DOHH2 (cell line): ENCODE measurements at regions not wholly inside any gene's neighbourhood (a gene's known extent, or its start where the extent isn't known, plus 50 kb on each side); places are given as distances from the start of the nearest gene placed in this dataset.

ENCODE experiments used
- H3F3A ChIP-seq: fragments of 200-600 bp; sonication (generic), shearing (Covaris generic); 2 replicates; pipeline ENCODE4 v1.6.0; 2016; ENCODE audit warnings: antibody characterized with exemption, mild to moderate bottlenecking; ENCODE audit not compliant: control insufficient read depth, insufficient read depth
- H3K27ac ChIP-seq: fragments of 200-600 bp; sonication (generic); 2 replicates; pipeline ENCODE4 v1.5.1; 2014; ENCODE audit warnings: low read depth, mild to moderate bottlenecking, low read length, moderate library complexity
- H3K27me3 ChIP-seq: fragments of 200-600 bp; sonication (generic); 2 replicates; pipeline ENCODE4 v1.6.1; 2014; ENCODE audit warnings: mild to moderate bottlenecking, low read length, mixed read lengths; ENCODE audit not compliant: control insufficient read depth
- H3K36me3 ChIP-seq: fragments of 200-600 bp; sonication (generic); 2 replicates; pipeline ENCODE4 v1.6.1; 2014; ENCODE audit warnings: mild to moderate bottlenecking, low read length, moderate library complexity, mixed read lengths; ENCODE audit not compliant: control insufficient read depth
- H3K4me1 ChIP-seq: fragments of 200-600 bp; sonication (generic); 2 replicates; pipeline ENCODE4 v1.6.1; 2014; ENCODE audit warnings: mild to moderate bottlenecking, low read length, mixed read lengths; ENCODE audit not compliant: control insufficient read depth
- H3K4me2 ChIP-seq: fragments of 200-600 bp; sonication (generic); 2 replicates; pipeline ENCODE4 v1.6.0; 2014; ENCODE audit warnings: mild to moderate bottlenecking, low read length, moderate library complexity
- H3K4me3 ChIP-seq: fragments of 200-600 bp; sonication (generic); 2 replicates; pipeline ENCODE4 v1.5.1; 2014; ENCODE audit warnings: mild to moderate bottlenecking, low read length, mixed read lengths
- H3K79me2 ChIP-seq: fragments of 200-600 bp; sonication (generic); 2 replicates; pipeline ENCODE4 v1.6.1; 2014; ENCODE audit warnings: mild to moderate bottlenecking, low read length, mixed read lengths; ENCODE audit not compliant: control insufficient read depth
- H3K9me2 ChIP-seq: fragments of 200-600 bp; sonication (generic); replicated peaks from 2 replicates; pipeline ENCODE4 v1.6.1; 2014; ENCODE audit warnings: mild to moderate bottlenecking, low read length, mixed read lengths; ENCODE audit not compliant: control insufficient read depth
- H3K9me3 ChIP-seq: fragments of 200-600 bp; sonication (generic); 2 replicates; pipeline ENCODE4 v1.6.1; 2014; ENCODE audit warnings: antibody characterized with exemption, low read length, mixed read lengths; ENCODE audit not compliant: control insufficient read depth, insufficient read depth
- H4K20me1 ChIP-seq: fragments of 200-600 bp; sonication (generic); 2 replicates; pipeline ENCODE4 v1.6.0; 2014; ENCODE audit warnings: low read depth, mild to moderate bottlenecking, antibody characterized with exemption, low read length, moderate library complexity; ENCODE audit not compliant: control insufficient read depth, insufficient read depth
- CTCF ChIP-seq: fragments of 200-600 bp; sonication (generic); IDR thresholded peaks from one replicate; pipeline ENCODE4 v1.5.1; 2014; ENCODE audit warnings: antibody characterized with exemption, mild to moderate bottlenecking, low read depth, low read length; ENCODE audit not compliant: poor library complexity, severe bottlenecking
- EZH2phosphoT487 ChIP-seq: fragments of 200-600 bp; sonication (generic); IDR thresholded peaks from 2 replicates; pipeline ENCODE4 v1.6.1; 2017; ENCODE audit warnings: borderline replicate concordance, mild to moderate bottlenecking, antibody characterized with exemption, low read length, moderate library complexity, mixed read lengths

- Histone ChIP-seq H3K4me3 (no peak overlapping the region), H3K4me2 (no peak overlapping the region), H4K20me1 (no peaks in the 10 kb centered on the region), H3K9me3 (no peaks in the 10 kb centered on the region), H3K27ac (no peak overlapping the region), H3K79me2 (no peaks in the 10 kb centered on the region), H3K4me1 (peaks cover 17% of the 10 kb centered on the region), H3K36me3 (no peaks in the 10 kb centered on the region), H3K9me2 (no peaks in the 10 kb centered on the region), H3F3A (no peaks in the 10 kb centered on the region), H3K27me3 (no peaks in the 10 kb centered on the region)
- no peak for TF ChIP-seq CTCF
- TF ChIP-seq EZH2phosphoT487, result no peak
These were observed 110.7 kb downstream of the ZMAT3 start for GRCh38 chr3:178960918-178961317.

- Histone ChIP-seq H3K9me3 (no peaks in the 10 kb centered on the region), H3K9me2 (no peaks in the 10 kb centered on the region), H3F3A (no peaks in the 10 kb centered on the region), H3K4me1 (peaks cover 10% of the 10 kb centered on the region), H3K27ac (no peak overlapping the region), H3K36me3 (no peaks in the 10 kb centered on the region), H3K4me3 (no peak overlapping the region), H3K79me2 (no peaks in the 10 kb centered on the region), H3K4me2 (no peak overlapping the region), H4K20me1 (no peaks in the 10 kb centered on the region), H3K27me3 (no peaks in the 10 kb centered on the region)
- no peak for TF ChIP-seq CTCF
These were observed 111.4 kb downstream of the ZMAT3 start for GRCh38 chr3:178960181-178960580.

GRCh38 chr3:178950676-178951075, 120.9 kb downstream of the ZMAT3 start:
- Histone ChIP-seq H3K9me2 (no peaks in the 10 kb centered on the region), H3K4me2 (no peak overlapping the region), H3K9me3 (0 out of 2 replicates have a peak, but pooled peaks cover 2% of the 10 kb centered on the region), H3K27me3 (no peaks in the 10 kb centered on the region), H3K4me3 (no peak overlapping the region), H3F3A (no peaks in the 10 kb centered on the region), H3K4me1 (no peaks in the 10 kb centered on the region), H3K79me2 (no peaks in the 10 kb centered on the region), H3K27ac (no peak overlapping the region), H3K36me3 (no peaks in the 10 kb centered on the region), H4K20me1 (no peaks in the 10 kb centered on the region)
- TF ChIP-seq CTCF (no peak), EZH2phosphoT487 (no peak)

GRCh38 chr3:178949896-178950295, 121.7 kb downstream of the ZMAT3 start:
- H3K27me3 ChIP-seq, result no peaks in the 10 kb centered on the region
- no peak overlapping the region for H3K27ac ChIP-seq
- no peaks in the 10 kb centered on the region for H3K9me2 ChIP-seq
- 0 out of 2 replicates have a peak, but pooled peaks cover 5% of the 10 kb centered on the region for H3K9me3 ChIP-seq
- TF ChIP-seq EZH2phosphoT487, result no peak
- TF ChIP-seq CTCF, result no peak
- no peak overlapping the region for H3K4me3 ChIP-seq
- no peaks in the 10 kb centered on the region for H3K79me2 ChIP-seq
- no peaks in the 10 kb centered on the region for H3K4me1 ChIP-seq
- no peak overlapping the region for H3K4me2 ChIP-seq
- no peaks in the 10 kb centered on the region for H3K36me3 ChIP-seq
- H4K20me1 ChIP-seq, result no peaks in the 10 kb centered on the region
- no peaks in the 10 kb centered on the region for H3F3A ChIP-seq
